Smooth muscle cell (in vitro differentiated cells): ENCODE measurements at regions not wholly inside any gene's neighbourhood (a gene's known extent, or its start where the extent isn't known, plus 50 kb on each side); places are given as distances from the start of the nearest gene placed in this dataset.

Experiments used
- DNase-seq: peaks from one replicate; lab custom pipeline; 2025; ENCODE audit not compliant: unreplicated experiment; lab: John Stamatoyannopoulos, UW
- H2AFZ ChIP-seq: fragments of 200-600 bp; sonication (generic); 2 replicates; pipeline ENCODE4 v1.6.0; 2016; ENCODE audit warnings: antibody characterized with exemption, low read depth, mild to moderate bottlenecking
- H3F3A ChIP-seq: fragments of 200-600 bp; sonication (generic); 2 replicates; pipeline ENCODE4 v1.6.0; 2017; ENCODE audit warnings: antibody characterized with exemption, low read depth
- H3K27ac ChIP-seq: fragments of 200-600 bp; sonication (generic); 2 replicates; pipeline ENCODE4 v1.5.1; 2016; ENCODE audit warnings: low read depth, mild to moderate bottlenecking
- H3K27me3 ChIP-seq: fragments of 200-600 bp; sonication (generic); 2 replicates; pipeline ENCODE4 v1.6.1; 2016; ENCODE audit warnings: low read depth, mild to moderate bottlenecking
- H3K36me3 ChIP-seq: fragments of 200-600 bp; sonication (generic); 2 replicates; pipeline ENCODE4 v1.5.1; 2016; ENCODE audit warnings: low read depth
- H3K4me1 ChIP-seq: fragments of 200-600 bp; sonication (generic); 2 replicates; pipeline ENCODE4 v1.5.1; 2016; ENCODE audit warnings: low read depth
- H3K4me2 ChIP-seq: fragments of 200-600 bp; sonication (generic); 2 replicates; pipeline ENCODE4 v1.6.0; 2016; ENCODE audit warnings: mild to moderate bottlenecking
- H3K4me3 ChIP-seq: fragments of 200-600 bp; sonication (generic); 2 replicates; pipeline ENCODE4 v1.5.1; 2016; ENCODE audit warnings: mild to moderate bottlenecking
- H3K79me2 ChIP-seq: fragments of 200-600 bp; sonication (generic); 2 replicates; pipeline ENCODE4 v1.6.0; 2016; ENCODE audit warnings: low read depth, mild to moderate bottlenecking
- H3K9ac ChIP-seq: fragments of 200-600 bp; sonication (generic); 2 replicates; pipeline ENCODE4 v1.6.0; 2016; ENCODE audit warnings: low read depth
- H3K9me3 ChIP-seq: fragments of 200-600 bp; sonication (generic); replicated peaks from 2 replicates; pipeline ENCODE4 v1.5.1; 2016; ENCODE audit warnings: low read depth
- H4K20me1 ChIP-seq: fragments of 200-600 bp; sonication (generic); 2 replicates; pipeline ENCODE4 v1.6.0; 2016; ENCODE audit warnings: low read depth
- CTCF ChIP-seq: fragments of 200-600 bp; sonication (generic); IDR thresholded peaks from 2 replicates; pipeline ENCODE4 v1.5.1; 2017; ENCODE audit warnings: borderline replicate concordance, mild to moderate bottlenecking, antibody characterized with exemption; ENCODE audit not compliant: insufficient read depth, poor library complexity, severe bottlenecking
- WGBS: methylation state at CpG from one replicate; pipeline ENCODE4 v1.1.7; 2016; ENCODE audit warnings: low lambda C conversion rate; 5-methylcytosine and 5-hydroxymethylcytosine counted together

DNA sequence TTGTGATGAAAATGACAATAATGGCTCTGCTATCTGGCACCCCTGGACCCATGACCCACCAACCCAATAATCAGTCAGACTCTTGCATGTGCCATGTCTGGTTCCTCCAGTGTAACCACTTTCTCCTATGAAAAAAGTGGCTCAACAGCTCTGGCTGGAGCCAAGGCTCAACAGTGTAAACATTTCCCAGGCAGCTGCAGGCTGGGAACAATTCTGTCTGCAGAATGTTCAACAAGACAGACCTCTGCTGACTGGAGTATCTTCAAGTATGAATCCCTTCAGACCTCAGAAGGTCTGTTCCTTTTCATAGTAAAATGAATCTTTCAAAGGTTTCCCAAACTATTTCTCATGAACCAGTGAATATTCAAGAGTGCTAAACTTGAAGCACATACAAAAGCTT, 410.1 kb upstream of the HTR2A start:
- no peak overlapping the region for H3K4me2 ChIP-seq
- no peak overlapping the region for H3K9ac ChIP-seq
- H3K4me3 ChIP-seq: no peak overlapping the region
- TF ChIP-seq CTCF: no peak
- H3K79me2 ChIP-seq: no peaks in the 10 kb centered on the region
- no peaks in the 10 kb centered on the region for H4K20me1 ChIP-seq
- no peaks in the 10 kb centered on the region for H3K4me1 ChIP-seq
- no peaks in the 10 kb centered on the region for H3F3A ChIP-seq
- no peak for DNase-seq
- no peaks in the 10 kb centered on the region for H3K9me3 ChIP-seq
- H3K27me3 ChIP-seq: no peaks in the 10 kb centered on the region
- H2AFZ ChIP-seq: peak overlapping the region; percentile 67
- H3K36me3 ChIP-seq: no peaks in the 10 kb centered on the region
- H3K27ac ChIP-seq: no peak overlapping the region

GRCh38 chr13:47303626-47304025, 406.8 kb upstream of the HTR2A start:
- H3K36me3 ChIP-seq: no peaks in the 10 kb centered on the region
- H3K9me3 ChIP-seq: no peaks in the 10 kb centered on the region
- no peak overlapping the region for H3K27ac ChIP-seq
- no peaks in the 10 kb centered on the region for H3K4me1 ChIP-seq
- H3K4me3 ChIP-seq: no peak overlapping the region
- no peak for TF ChIP-seq CTCF
- no peaks in the 10 kb centered on the region for H3F3A ChIP-seq
- no peak for DNase-seq
- H3K79me2 ChIP-seq: no peaks in the 10 kb centered on the region
- H2AFZ ChIP-seq: no peak overlapping the region
- H3K27me3 ChIP-seq: no peaks in the 10 kb centered on the region
- H4K20me1 ChIP-seq: no peaks in the 10 kb centered on the region
- H3K9ac ChIP-seq: no peak overlapping the region
- no peak overlapping the region for H3K4me2 ChIP-seq

DNA sequence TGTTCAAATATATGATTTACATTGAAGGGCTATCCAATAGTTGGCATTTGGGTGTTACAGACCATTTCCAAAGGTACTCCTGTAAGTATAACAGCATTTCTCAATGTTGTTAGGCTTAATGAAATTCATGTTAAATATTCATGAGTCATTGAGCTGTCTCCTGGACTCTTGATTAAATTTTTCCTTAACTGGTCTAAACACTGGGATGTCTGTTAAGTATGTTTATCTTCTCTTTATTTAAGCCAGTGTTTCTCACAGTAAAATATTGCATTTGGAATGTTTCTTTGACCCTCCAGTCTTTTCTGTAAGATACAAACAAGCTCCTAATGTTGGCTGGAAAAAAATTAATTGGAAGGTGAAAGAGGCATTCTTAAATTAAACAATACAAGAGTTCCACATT, 402.5 kb upstream of the HTR2A start:
- Histone ChIP-seq H3K27me3 (no peaks in the 10 kb centered on the region), H3K4me3 (no peak overlapping the region), H3K27ac (peak overlapping the region; percentile 52), H3K4me2 (peak overlapping the region; percentile 16), H4K20me1 (no peaks in the 10 kb centered on the region), H3K4me1 (no peaks in the 10 kb centered on the region), H3K36me3 (no peaks in the 10 kb centered on the region), H2AFZ (peak overlapping the region; percentile 4), H3K9ac (no peak overlapping the region), H3K9me3 (no peaks in the 10 kb centered on the region), H3F3A (no peaks in the 10 kb centered on the region), H3K79me2 (no peaks in the 10 kb centered on the region)
- no peak for DNase-seq
- no peak for TF ChIP-seq CTCF

DNA sequence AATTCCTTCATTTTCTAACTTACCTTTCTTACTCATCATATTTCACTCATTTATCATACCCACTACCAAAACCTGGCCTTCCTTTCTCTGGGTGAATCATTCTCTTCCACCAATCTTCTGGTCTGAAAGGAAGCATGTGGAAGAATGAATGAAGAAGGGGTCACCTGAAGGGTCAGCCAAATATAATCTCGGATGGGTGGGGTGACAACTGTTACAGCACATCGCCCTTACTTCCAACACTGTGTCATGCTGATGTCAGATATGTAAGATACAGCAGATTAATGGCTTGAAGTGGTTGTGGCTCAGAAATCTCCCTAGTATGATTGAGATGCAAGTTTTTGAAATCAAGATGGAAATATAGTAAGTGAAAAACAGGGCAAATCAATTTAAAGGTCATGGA, 401.7 kb upstream of the HTR2A start:
- H3K27me3 ChIP-seq: no peaks in the 10 kb centered on the region
- H3K4me2 ChIP-seq: no peak overlapping the region
- TF ChIP-seq CTCF: no peak
- H3K4me1 ChIP-seq: no peaks in the 10 kb centered on the region
- no peak overlapping the region for H2AFZ ChIP-seq
- no peaks in the 10 kb centered on the region for H3K36me3 ChIP-seq
- no peak overlapping the region for H3K27ac ChIP-seq
- no peaks in the 10 kb centered on the region for H3F3A ChIP-seq
- H4K20me1 ChIP-seq: no peaks in the 10 kb centered on the region
- H3K4me3 ChIP-seq: no peak overlapping the region
- H3K9ac ChIP-seq: no peak overlapping the region
- no peaks in the 10 kb centered on the region for H3K9me3 ChIP-seq
- 93% methylated on average over 2 of the region's 2 CpGs for WGBS
- no peaks in the 10 kb centered on the region for H3K79me2 ChIP-seq
- no peak for DNase-seq
